HG02763 (cell line): ENCODE measurements at regions not wholly inside any gene's neighbourhood (a gene's known extent, or its start where the extent isn't known, plus 50 kb on each side); places are given as distances from the start of the nearest gene placed in this dataset.
"Not testable (repeated sequence)": the region's sequence is repeated elsewhere in the genome, so short reads cannot be mapped to it uniquely, and the experiment has no call there.

Experiments used
- ATAC-seq: cut with Tn5 transposase; IDR thresholded peaks from one replicate; pipeline ENCODE4 v1.9.1; 2021; ENCODE audit warnings: mild to moderate bottlenecking, moderate library complexity; ENCODE audit not compliant: unreplicated experiment

GRCh38 chr6:88499845-88500699 lies 333.9 kb upstream of the CNR1 start:
- ATAC-seq: peak; percentile 70

GRCh38 chr6:88499436-88499835 lies 333.3 kb upstream of the CNR1 start:
- no peak for ATAC-seq

GRCh38 chr6:88497403-88497802 lies 331.3 kb upstream of the CNR1 start:
- ATAC-seq: not testable (repeated sequence)

- ATAC-seq: peak; percentile 56
Measured at GRCh38 chr6:88494401-88495140, 328.4 kb upstream of the CNR1 start.

- ATAC-seq: peak; percentile 27
Measured at GRCh38 chr6:88493717-88494116, 327.6 kb upstream of the CNR1 start.

GRCh38 chr6:88492824-88493223 lies 326.7 kb upstream of the CNR1 start:
- no peak for ATAC-seq

- ATAC-seq: no peak
Measured at GRCh38 chr6:88492241-88492640, 326.1 kb upstream of the CNR1 start.

GRCh38 chr6:88491266-88491880 lies 325.2 kb upstream of the CNR1 start:
- ATAC-seq: no peak

GRCh38 chr6:88490908-88491264 lies 324.7 kb upstream of the CNR1 start:
- ATAC-seq: no peak

GRCh38 chr6:88490195-88490907 lies 324.2 kb upstream of the CNR1 start:
- ATAC-seq: no peak

- ATAC-seq: no peak
Measured at GRCh38 chr6:88483424-88483823, 317.3 kb upstream of the CNR1 start.

GRCh38 chr6:88482465-88482864 lies 316.3 kb upstream of the CNR1 start:
- ATAC-seq: no peak

GRCh38 chr6:88481519-88481918 lies 315.4 kb upstream of the CNR1 start:
- no peak for ATAC-seq

GRCh38 chr6:88480816-88481215 lies 314.7 kb upstream of the CNR1 start:
- no peak for ATAC-seq

- no peak for ATAC-seq
Measured at GRCh38 chr6:88477413-88477812, 311.3 kb upstream of the CNR1 start.

- no peak for ATAC-seq
Measured at GRCh38 chr6:88476388-88476787, 310.2 kb upstream of the CNR1 start.

GRCh38 chr6:88474720-88475119 lies 308.6 kb upstream of the CNR1 start:
- ATAC-seq: no peak

GRCh38 chr6:88473589-88473988 lies 307.4 kb upstream of the CNR1 start:
- no peak for ATAC-seq

GRCh38 chr6:88472851-88473525 lies 306.8 kb upstream of the CNR1 start:
- ATAC-seq: no peak

GRCh38 chr6:88459643-88460042 lies 293.5 kb upstream of the CNR1 start:
- ATAC-seq: no peak

GRCh38 chr6:88459189-88459588 lies 293.0 kb upstream of the CNR1 start:
- ATAC-seq: no peak
